GM12872 (cell line): ENCODE measurements at regions not wholly inside any gene's neighbourhood (a gene's known extent, or its start where the extent isn't known, plus 50 kb on each side); places are given as distances from the start of the nearest gene placed in this dataset.

Source experiments
- TF ChIP-seq, protein P1 (sequence below): IDR thresholded peaks from 3 replicates; pipeline ENCODE4 v1.5.1; 2011; ENCODE audit warnings: low read depth, mild to moderate bottlenecking, low read length, moderate library complexity; ENCODE audit not compliant: insufficient read depth

GRCh38 chr3:66656609-66657008 is 155.8 kb upstream of the LRIG1 start:
- TF ChIP-seq, protein P1, sequence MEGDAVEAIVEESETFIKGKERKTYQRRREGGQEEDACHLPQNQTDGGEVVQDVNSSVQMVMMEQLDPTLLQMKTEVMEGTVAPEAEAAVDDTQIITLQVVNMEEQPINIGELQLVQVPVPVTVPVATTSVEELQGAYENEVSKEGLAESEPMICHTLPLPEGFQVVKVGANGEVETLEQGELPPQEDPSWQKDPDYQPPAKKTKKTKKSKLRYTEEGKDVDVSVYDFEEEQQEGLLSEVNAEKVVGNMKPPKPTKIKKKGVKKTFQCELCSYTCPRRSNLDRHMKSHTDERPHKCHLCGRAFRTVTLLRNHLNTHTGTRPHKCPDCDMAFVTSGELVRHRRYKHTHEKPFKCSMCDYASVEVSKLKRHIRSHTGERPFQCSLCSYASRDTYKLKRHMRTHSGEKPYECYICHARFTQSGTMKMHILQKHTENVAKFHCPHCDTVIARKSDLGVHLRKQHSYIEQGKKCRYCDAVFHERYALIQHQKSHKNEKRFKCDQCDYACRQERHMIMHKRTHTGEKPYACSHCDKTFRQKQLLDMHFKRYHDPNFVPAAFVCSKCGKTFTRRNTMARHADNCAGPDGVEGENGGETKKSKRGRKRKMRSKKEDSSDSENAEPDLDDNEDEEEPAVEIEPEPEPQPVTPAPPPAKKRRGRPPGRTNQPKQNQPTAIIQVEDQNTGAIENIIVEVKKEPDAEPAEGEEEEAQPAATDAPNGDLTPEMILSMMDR, result no peak

DNA sequence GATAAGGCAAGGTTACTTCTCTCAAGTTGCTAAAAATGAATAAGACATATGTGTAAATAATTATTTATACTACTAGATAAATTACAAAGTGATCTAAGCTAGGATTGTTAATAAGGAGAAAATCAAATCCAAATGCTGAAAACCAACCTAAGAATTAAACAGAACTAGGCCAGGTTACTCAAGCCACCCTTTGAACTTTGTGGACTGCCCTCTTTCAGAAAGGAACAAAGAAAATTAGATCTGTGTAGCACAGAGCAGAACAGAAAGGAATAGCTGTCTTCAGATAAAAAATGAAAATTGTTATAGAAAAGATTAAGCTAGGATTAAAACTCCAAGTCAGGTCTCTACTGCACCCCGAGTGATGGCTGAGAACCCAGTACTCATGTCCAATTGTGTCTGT is 158.2 kb upstream of the LRIG1 start:
- TF ChIP-seq, protein P1, result no peak

DNA sequence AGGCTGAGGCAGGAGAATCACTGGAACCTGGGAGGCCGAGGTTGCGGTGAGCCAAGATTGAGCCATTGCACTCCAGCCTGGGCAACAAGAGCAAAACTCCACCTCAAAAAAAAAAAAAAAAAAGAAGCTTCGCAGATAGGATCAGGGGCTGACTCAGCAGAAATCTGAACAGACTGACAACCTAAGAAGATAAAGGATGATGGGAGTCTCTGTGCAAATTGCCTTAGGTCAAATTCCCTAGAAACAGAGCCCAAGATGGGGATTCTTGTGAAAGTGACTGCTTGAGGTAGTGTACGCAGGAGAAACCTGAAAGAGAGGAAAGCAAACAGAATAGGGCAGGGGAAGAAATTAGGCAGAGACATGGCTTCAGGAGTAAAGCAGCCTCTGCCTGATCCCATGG is 160.8 kb upstream of the LRIG1 start:
- TF ChIP-seq, protein P1, result no peak

- TF ChIP-seq, protein P1, result no peak
These were observed 162.1 kb upstream of the LRIG1 start for GRCh38 chr3:66662894-66663293.

GRCh38 chr3:66665021-66665695 is 164.3 kb upstream of the LRIG1 start:
- TF ChIP-seq, protein P1, result no peak

DNA sequence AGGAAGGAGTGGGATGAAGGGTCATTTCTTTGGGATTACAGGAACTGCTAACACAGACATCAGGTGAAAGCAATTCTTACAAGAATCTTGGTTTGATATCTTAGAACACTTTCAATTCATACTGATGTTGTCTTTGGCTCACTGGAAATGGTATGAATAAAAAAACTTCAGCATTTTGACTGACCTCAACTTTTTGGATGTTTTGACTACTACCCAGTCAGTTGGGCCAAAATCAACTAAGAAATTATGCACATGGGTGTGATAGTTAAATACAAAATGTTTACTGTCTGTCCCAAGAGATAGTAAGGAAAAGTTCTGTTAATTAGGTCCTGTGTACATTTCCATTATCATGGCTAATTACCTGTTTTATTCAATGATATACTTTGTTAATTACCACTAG is 165.5 kb upstream of the LRIG1 start:
- TF ChIP-seq, protein P1, result no peak

- TF ChIP-seq, protein P1, result no peak
These were observed 166.4 kb upstream of the LRIG1 start for GRCh38 chr3:66667263-66667662.
